ENCODE measurements at regions not wholly inside any gene's neighbourhood (a gene's known extent, or its start where the extent isn't known, plus 50 kb on each side); places are given as distances from the start of the nearest gene placed in this dataset.

DNA sequence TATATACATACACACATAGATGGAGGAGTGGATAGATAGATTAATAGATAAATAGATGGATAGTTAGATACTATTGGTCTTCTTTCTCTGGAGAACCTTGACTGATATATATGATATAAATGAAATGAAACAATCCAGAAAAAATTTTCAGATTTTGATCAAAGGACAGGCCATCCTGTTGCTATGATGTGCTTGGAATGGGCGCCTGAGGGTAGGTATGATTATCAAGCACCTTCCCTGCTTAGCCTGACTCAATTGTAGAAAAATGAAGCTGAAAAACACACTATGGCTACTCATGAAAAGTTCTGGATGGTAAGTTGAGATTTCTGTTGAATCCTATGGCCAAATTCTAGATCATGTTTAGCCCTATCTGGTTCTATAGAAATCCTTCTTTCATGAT, 266.5 kb upstream of the KLF4 start:
- Histone ChIP-seq H3K36me3 (ENCODE audit: control insufficient read depth in 2 of 2, insufficient read depth in 1 of 2, low read length in 2 of 2) (no peaks in the 10 kb centered on the region), H3K9me3 (ENCODE audit: control insufficient read depth, insufficient read depth, low read depth, low read length) (no peaks in the 10 kb centered on the region), H3K4me1 (ENCODE audit: control insufficient read depth, insufficient read depth, low read length) (no peaks in the 10 kb centered on the region), H3K4me3 (ENCODE audit: low read depth, low read length) (no peak overlapping the region), H3K27ac (ENCODE audit: extremely low read depth, low read depth, low read length) (no peak overlapping the region)
- CTCF ChIA-PET, result no interaction called here
- TF ChIP-seq SP3 (tag by site-specific recombination; IDR thresholded peaks at IDR 0.05) (no peak), ZNF302 (tag by site-specific recombination; IDR thresholded peaks at IDR 0.05; ENCODE audit: low read depth) (no peak), ZSCAN16 (tag by site-specific recombination; IDR thresholded peaks at IDR 0.05) (no peak), ZNF521 (tag by site-specific recombination; IDR thresholded peaks at IDR 0.05) (no peak), ZNF169 (tag by site-specific recombination; IDR thresholded peaks at IDR 0.05) (no peak)
- TF ChIP-seq, protein P1, sequence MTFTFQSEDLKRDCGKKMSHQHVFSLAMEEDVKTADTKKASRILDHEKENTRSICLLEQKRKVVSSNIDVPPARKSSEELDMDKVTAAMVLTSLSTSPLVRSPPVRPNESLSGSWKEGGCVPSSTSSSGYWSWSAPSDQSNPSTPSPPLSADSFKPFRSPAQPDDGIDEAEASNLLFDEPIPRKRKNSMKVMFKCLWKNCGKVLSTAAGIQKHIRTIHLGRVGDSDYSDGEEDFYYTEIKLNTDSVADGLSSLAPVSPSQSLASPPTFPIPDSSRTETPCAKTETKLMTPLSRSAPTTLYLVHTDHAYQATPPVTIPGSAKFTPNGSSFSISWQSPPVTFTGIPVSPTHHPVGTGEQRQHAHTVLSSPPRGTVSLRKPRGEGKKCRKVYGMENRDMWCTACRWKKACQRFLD (tag by site-specific recombination; IDR thresholded peaks at IDR 0.05), result no peak
- POLR2A ChIA-PET, result no interaction called here

DNA sequence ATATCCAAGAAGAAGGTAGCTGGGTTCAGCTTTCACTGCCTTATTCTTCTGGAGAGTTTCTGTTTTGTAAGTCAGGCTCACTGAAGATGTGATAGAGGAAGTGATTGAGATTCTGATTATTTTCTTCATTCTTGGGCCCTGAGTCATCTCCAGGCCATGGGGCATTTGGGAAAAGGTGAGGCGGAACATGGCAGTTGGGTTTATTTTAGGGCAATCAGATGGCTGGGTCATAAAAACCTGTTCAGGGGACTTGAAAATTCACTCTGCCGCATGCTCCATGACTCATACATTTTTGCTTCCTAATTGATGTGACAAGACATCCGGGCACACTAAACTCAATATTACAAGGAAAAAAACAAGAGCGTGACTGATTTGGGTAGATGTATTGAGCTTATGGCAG, 265.7 kb upstream of the KLF4 start:
- POLR2A ChIA-PET, result no interaction called here
- CTCF ChIA-PET, result no interaction called here

More for the DNA sequence above, 265.7 kb upstream of the KLF4 start:
- H3K4me1 ChIP-seq (ENCODE audit: control insufficient read depth, insufficient read depth, low read length), result peaks cover 2% of the 10 kb centered on the region; the same call in 1 of the 2 replicates
- TF ChIP-seq ZNF140 (tag by site-specific recombination; IDR thresholded peaks at IDR 0.05) (no peak), ZNF585B (tag by site-specific recombination; IDR thresholded peaks at IDR 0.05) (no peak), ZNF350 (tag by site-specific recombination; IDR thresholded peaks at IDR 0.05) (no peak), ZXDB (tag by site-specific recombination; IDR thresholded peaks at IDR 0.05) (no peak), RBAK (tag by site-specific recombination; IDR thresholded peaks at IDR 0.05) (no peak), HOXC10 (CRISPR knock-in tag; IDR thresholded peaks at IDR 0.05) (no peak), HOXD13 (CRISPR knock-in tag; IDR thresholded peaks at IDR 0.05; ENCODE audit: borderline replicate concordance) (no peak), ZNF544 (tag by site-specific recombination; IDR thresholded peaks at IDR 0.05) (no peak), REPIN1 (tag by site-specific recombination; IDR thresholded peaks at IDR 0.05; ENCODE audit: low read depth) (no peak), SP7 (tag by site-specific recombination; IDR thresholded peaks at IDR 0.05) (0 out of 2 replicates have a peak, but pooled peaks have one; percentile 28), KLF8 (tag by site-specific recombination; IDR thresholded peaks at IDR 0.05) (no peak), ZNF596 (tag by site-specific recombination; IDR thresholded peaks at IDR 0.05) (no peak), ZNF514 (tag by site-specific recombination; IDR thresholded peaks at IDR 0.05) (no peak), ZNF629 (tag by site-specific recombination; IDR thresholded peaks at IDR 0.05) (0 out of 2 replicates have a peak, but pooled peaks have one; percentile 17)
- TF ChIP-seq, protein P2, sequence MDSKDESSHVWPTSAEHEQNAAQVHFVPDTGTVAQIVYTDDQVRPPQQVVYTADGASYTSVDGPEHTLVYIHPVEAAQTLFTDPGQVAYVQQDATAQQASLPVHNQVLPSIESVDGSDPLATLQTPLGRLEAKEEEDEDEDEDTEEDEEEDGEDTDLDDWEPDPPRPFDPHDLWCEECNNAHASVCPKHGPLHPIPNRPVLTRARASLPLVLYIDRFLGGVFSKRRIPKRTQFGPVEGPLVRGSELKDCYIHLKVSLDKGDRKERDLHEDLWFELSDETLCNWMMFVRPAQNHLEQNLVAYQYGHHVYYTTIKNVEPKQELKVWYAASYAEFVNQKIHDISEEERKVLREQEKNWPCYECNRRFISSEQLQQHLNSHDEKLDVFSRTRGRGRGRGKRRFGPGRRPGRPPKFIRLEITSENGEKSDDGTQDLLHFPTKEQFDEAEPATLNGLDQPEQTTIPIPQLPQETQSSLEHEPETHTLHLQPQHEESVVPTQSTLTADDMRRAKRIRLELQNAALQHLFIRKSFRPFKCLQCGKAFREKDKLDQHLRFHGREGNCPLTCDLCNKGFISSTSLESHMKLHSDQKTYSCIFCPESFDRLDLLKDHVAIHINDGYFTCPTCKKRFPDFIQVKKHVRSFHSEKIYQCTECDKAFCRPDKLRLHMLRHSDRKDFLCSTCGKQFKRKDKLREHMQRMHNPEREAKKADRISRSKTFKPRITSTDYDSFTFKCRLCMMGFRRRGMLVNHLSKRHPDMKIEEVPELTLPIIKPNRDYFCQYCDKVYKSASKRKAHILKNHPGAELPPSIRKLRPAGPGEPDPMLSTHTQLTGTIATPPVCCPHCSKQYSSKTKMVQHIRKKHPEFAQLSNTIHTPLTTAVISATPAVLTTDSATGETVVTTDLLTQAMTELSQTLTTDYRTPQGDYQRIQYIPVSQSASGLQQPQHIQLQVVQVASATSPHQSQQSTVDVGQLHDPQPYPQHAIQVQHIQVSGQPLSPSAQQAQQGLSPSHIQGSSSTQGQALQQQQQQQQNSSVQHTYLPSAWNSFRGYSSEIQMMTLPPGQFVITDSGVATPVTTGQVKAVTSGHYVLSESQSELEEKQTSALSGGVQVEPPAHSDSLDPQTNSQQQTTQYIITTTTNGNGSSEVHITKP (tag by site-specific recombination; IDR thresholded peaks at IDR 0.05), result 0 out of 2 replicates have a peak, but pooled peaks have one; percentile 14
- TF ChIP-seq, protein P3, sequence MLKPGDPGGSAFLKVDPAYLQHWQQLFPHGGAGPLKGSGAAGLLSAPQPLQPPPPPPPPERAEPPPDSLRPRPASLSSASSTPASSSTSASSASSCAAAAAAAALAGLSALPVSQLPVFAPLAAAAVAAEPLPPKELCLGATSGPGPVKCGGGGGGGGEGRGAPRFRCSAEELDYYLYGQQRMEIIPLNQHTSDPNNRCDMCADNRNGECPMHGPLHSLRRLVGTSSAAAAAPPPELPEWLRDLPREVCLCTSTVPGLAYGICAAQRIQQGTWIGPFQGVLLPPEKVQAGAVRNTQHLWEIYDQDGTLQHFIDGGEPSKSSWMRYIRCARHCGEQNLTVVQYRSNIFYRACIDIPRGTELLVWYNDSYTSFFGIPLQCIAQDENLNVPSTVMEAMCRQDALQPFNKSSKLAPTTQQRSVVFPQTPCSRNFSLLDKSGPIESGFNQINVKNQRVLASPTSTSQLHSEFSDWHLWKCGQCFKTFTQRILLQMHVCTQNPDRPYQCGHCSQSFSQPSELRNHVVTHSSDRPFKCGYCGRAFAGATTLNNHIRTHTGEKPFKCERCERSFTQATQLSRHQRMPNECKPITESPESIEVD (tag by site-specific recombination; IDR thresholded peaks at IDR 0.05), result peak; percentile 40; the same call in 1 of the 2 replicates
- H3K4me3 ChIP-seq (ENCODE audit: low read depth, low read length), result no peak overlapping the region
- no peak overlapping the region for H3K27ac ChIP-seq (ENCODE audit: extremely low read depth, low read depth, low read length)
- H3K9me3 ChIP-seq (ENCODE audit: control insufficient read depth, insufficient read depth, low read depth, low read length), result no peaks in the 10 kb centered on the region
- H3K36me3 ChIP-seq (ENCODE audit: control insufficient read depth in 2 of 2, insufficient read depth in 1 of 2, low read length in 2 of 2), result no peaks in the 10 kb centered on the region
